GM21367 (cell line): ENCODE measurements at regions not wholly inside any gene's neighbourhood (a gene's known extent, or its start where the extent isn't known, plus 50 kb on each side); places are given as distances from the start of the nearest gene placed in this dataset.

ENCODE experiments used
- ATAC-seq: cut with Tn5 transposase; IDR thresholded peaks from one replicate; pipeline ENCODE4 v1.9.1; 2021; ENCODE audit not compliant: unreplicated experiment

GRCh38 chr1:224564454-224565084 is 51.5 kb upstream of the CNIH3 start:
- ATAC-seq: no peak

GRCh38 chr1:224565186-224565585 is 50.9 kb upstream of the CNIH3 start:
- no peak for ATAC-seq

- no peak for ATAC-seq
Measured at GRCh38 chr1:224565611-224566406, 50.3 kb upstream of the CNIH3 start.
